ENCODE measurements at regions not wholly inside any gene's neighbourhood (a gene's known extent, or its start where the extent isn't known, plus 50 kb on each side); places are given as distances from the start of the nearest gene placed in this dataset.
"Not testable (repeated sequence)": the region's sequence is repeated elsewhere in the genome, so short reads cannot be mapped to it uniquely, and the experiment has no call there.

DNA sequence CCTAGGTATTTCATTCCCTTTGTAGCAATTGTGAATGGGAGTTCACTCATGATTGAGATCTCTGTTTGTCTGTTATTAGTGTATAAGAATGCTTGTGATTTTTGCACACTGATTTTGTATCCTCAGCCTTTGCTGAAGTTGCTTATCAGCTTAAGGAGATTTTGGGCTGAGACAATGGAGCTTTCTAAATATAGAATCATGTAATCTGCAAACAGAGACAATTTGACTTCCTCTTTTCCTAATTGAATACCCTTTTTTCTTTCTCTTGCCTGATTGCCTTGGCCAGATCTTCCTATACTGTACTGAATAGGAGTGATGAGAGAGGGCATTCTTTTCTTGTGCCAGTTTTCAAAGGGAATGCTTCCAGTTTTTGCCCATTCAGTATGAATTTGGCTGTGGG is 398.1 kb downstream of the SRGAP2C start:
- RAD21 ChIA-PET (ENCODE audit: unreplicated experiment): not testable (repeated sequence)

DNA sequence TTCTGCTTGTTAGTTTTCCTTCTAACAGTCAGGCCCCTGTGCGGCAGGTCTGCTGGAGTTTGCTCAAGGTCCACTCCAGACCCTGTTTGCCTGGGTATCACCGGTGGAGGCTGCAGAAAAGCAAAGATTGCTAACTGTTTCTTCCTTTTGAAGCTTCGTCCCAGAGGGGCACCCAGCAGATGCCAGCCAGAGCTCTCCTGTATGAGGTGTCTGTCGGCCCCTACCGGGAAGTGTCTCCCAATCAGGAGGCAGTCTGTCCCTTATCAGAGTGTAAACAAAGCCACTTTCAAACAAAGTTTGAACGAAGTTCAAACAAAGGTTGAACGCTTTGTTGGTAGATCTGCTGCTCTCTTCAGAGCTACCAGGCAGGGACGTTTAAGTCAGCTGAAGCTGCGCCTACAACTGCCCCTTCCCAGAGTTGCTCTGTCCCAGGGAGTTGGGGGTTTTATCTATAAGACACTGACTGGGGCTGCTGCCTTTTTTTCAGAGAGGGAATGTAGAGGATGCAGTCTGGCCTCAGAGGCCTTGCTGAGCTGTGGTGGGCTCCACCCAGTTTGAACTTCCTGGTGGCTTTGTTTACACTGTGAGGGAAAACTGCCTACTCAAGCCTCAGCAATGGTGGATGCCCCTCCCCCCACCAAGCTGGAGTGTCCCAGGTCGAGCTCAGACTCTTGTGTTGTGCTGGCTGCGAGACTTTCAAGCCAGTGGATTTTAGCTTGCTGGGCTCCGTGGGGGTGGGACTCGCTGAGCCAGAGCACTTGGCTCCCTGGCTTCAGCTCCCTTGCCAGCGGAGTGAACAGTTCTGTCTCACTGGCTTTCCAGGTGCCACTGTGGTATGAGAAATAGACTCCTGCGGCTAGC is 401.8 kb downstream of the SRGAP2C start:
- Histone ChIP-seq H4K20me1 (ENCODE audit: control insufficient read depth, insufficient read depth) (no peaks in the 10 kb centered on the region), H2AFZ (ENCODE audit: control insufficient read depth, low read depth, low read length) (no peak overlapping the region), H3K4me2 (ENCODE audit: control insufficient read depth, insufficient read depth) (no peak overlapping the region), H3K9ac (ENCODE audit: control insufficient read depth, insufficient read depth, low read length) (no peak overlapping the region), H3K36me3 (ENCODE audit: control insufficient read depth in 2 of 2, insufficient read depth in 2 of 2, low read length in 1 of 2) (no peaks in the 10 kb centered on the region), H3K9me3 (replicated peaks; ENCODE audit: control insufficient read depth, insufficient read depth, low read length) (no peaks in the 10 kb centered on the region; the same call in 2 of the 3 replicates), H3K27me3 (replicated peaks in 1 of 2; ENCODE audit: control insufficient read depth in 2 of 2, insufficient read depth in 2 of 2, low read length in 1 of 2) (no peaks in the 10 kb centered on the region), H3K4me1 (ENCODE audit: control insufficient read depth, insufficient read depth, low read length) (no peaks in the 10 kb centered on the region), H3K27ac (ENCODE audit: control insufficient read depth, insufficient read depth) (no peak overlapping the region), H3K4me3 (no peak overlapping the region), H3K79me2 (ENCODE audit: control insufficient read depth, insufficient read depth, low read length) (no peaks in the 10 kb centered on the region)
- TF ChIP-seq HDAC6 (IDR thresholded peaks at IDR 0.05; ENCODE audit: unreplicated experiment) (no peak), MTA3 (IDR thresholded peaks at IDR 0.05; ENCODE audit: borderline replicate concordance, low read length) (no peak), YBX1 (IDR thresholded peaks at IDR 0.05) (no peak)
- in situ Hi-C loops (cut with MboI): no loop called here
- DNase-seq (ENCODE audit: low read depth, low spot score) (no peak), FAIRE-seq (no peak), ATAC-seq (no peak)
- 41% methylated on average over 15 of the region's 15 CpGs for WGBS (ENCODE audit: insufficient coverage, insufficient replicate concordance, low lambda C conversion rate, missing lambda C conversion rate)
- SMC1A ChIA-PET (ENCODE audit: uncharacterized antibody, unreplicated experiment): no interaction called here
- RAD21 ChIA-PET (ENCODE audit: unreplicated experiment): no interaction called here
- CTCF ChIA-PET: no interaction called here
- no TSS peak for BruUV-seq (replicated peaks)
- intact Hi-C loops (cut with micrococcal nuclease; ENCODE audit: unreplicated experiment): loop anchor here (10.0 kb wide), 1 partner anchor 62 kb away; no protein-coding TSS in a partner anchor
- POLR2A ChIA-PET: no interaction called here

More for the DNA sequence above, 398.1 kb downstream of the SRGAP2C start:
- H3K27ac ChIP-seq (ENCODE audit: control insufficient read depth, insufficient read depth); H3K27me3 ChIP-seq (replicated peaks in 1 of 2; ENCODE audit: control insufficient read depth in 2 of 2, insufficient read depth in 2 of 2, low read length in 1 of 2); H2AFZ ChIP-seq (ENCODE audit: control insufficient read depth, low read depth, low read length); H3K9ac ChIP-seq (ENCODE audit: control insufficient read depth, insufficient read depth, low read length); in situ Hi-C loops (cut with MboI); H4K20me1 ChIP-seq (ENCODE audit: control insufficient read depth, insufficient read depth); BruUV-seq (replicated peaks); ATAC-seq; CTCF ChIA-PET; H3K79me2 ChIP-seq (ENCODE audit: control insufficient read depth, insufficient read depth, low read length); H3K4me2 ChIP-seq (ENCODE audit: control insufficient read depth, insufficient read depth); FAIRE-seq; SMC1A ChIA-PET (ENCODE audit: uncharacterized antibody, unreplicated experiment); H3K4me1 ChIP-seq (ENCODE audit: control insufficient read depth, insufficient read depth, low read length); POLR2A ChIA-PET; H3K36me3 ChIP-seq (ENCODE audit: control insufficient read depth in 2 of 2, insufficient read depth in 2 of 2, low read length in 1 of 2); H3K9me3 ChIP-seq (replicated peaks; ENCODE audit: control insufficient read depth, insufficient read depth, low read length); DNase-seq (ENCODE audit: low read depth, low spot score); H3K4me3 ChIP-seq: not testable (repeated sequence)
- intact Hi-C loops (cut with micrococcal nuclease; ENCODE audit: unreplicated experiment): loop anchor here (10.0 kb wide), 1 partner anchor 58 kb away; no protein-coding TSS in a partner anchor
